ENCODE measurements at regions not wholly inside any gene's neighbourhood (a gene's known extent, or its start where the extent isn't known, plus 50 kb on each side); places are given as distances from the start of the nearest gene placed in this dataset.

DNA sequence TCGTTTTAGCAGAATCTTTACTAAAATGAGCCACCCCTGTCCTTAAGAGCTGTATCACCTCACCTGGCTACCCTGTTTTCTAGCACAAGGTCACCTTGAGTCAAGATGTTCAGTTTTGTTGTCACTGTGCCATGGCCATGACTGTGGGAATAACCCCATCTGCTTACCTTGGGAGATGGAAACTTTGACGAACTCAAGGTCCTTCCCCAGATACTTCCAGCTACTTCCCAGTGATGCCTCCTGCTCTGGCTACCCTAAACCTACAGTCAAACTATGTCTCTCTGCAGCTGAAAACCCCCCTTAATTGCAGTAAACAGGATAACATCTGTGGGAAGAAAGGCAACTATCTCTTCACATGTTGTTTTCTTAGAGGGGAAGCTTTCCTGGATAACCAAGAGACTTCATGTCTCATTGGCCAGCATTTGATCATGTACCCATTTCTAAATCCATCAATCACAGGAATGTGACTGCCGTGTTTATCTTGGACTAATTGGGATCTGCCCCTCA is 89.5 kb upstream of the C1orf21 start:
- DNase-seq (no peak), ATAC-seq (no peak)
- no peaks in the 10 kb centered on the region for H3K36me3 ChIP-seq (ENCODE audit: low read depth)
- H3K9me3 ChIP-seq, result no peaks in the 10 kb centered on the region
- no peaks in the 10 kb centered on the region for H3K4me1 ChIP-seq (ENCODE audit: low read depth)
- intact Hi-C loops (cut with DNase I, micrococcal nuclease), result no loop called here
- H3K4me3 ChIP-seq, result no peak overlapping the region
- no peak for TF ChIP-seq CTCF (IDR thresholded peaks at IDR 0.05)

DNA sequence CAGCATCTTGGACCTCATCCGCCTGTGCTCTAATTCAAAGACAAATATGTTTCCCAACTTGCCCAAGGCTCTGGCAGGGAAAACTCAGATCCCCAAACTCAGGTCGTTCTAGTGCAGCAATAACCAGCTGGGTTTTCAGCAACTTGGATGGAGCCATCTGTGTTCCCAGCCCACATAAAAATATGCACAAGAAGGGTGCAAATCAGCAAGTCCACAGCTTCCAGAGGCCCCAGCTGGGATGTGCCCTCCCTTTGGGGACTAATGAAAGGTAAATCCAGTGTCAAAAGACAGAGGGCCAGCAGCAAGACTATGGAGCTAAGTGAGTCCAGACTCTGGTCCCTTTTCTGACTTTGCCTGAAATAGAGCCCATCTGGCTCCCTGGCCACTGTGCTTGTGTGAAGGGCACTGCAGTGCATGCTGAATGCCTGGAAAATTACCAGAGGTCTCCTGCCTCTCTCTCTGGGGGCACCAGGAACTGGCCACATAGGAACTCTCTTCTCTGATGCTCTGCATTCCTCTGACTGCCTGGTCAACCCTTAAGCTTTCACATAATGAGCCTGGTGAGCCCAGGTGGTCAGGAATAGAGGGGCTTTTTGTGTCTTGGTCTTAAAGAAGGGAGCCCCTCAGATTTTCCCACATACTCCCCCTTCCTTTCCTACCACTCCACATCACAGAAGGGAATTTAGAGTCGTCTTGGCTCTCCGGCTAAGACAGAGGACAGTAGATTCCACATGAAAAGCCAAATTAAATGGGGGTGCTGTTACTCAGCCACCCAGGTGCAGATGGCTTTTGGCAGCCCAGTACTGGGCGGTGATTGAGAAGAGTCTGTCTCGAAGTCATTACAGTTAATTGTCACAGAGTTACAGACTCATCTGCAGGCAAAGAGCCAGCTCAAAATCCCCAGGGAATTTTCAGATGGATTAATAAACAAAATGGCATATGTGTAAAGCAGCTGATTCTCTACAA is 88.1 kb upstream of the C1orf21 start:
- Histone ChIP-seq H3K4me3 (no peak overlapping the region), H3K36me3 (ENCODE audit: low read depth) (no peaks in the 10 kb centered on the region), H3K4me1 (ENCODE audit: low read depth) (no peaks in the 10 kb centered on the region), H3K9me3 (no peaks in the 10 kb centered on the region)
- intact Hi-C loops (cut with DNase I, micrococcal nuclease), result no loop called here
- no peak for TF ChIP-seq CTCF (IDR thresholded peaks at IDR 0.05)
- DNase-seq (no peak), ATAC-seq (no peak)

GRCh38 chr1:184299406-184299790 is 87.4 kb upstream of the C1orf21 start:
- H3K4me1 ChIP-seq (ENCODE audit: low read depth), result no peaks in the 10 kb centered on the region
- no peak for TF ChIP-seq CTCF (IDR thresholded peaks at IDR 0.05)
- no peaks in the 10 kb centered on the region for H3K9me3 ChIP-seq
- no peak for DNase-seq
- no peaks in the 10 kb centered on the region for H3K36me3 ChIP-seq (ENCODE audit: low read depth)
- H3K4me3 ChIP-seq, result no peak overlapping the region
- intact Hi-C loops (cut with DNase I, micrococcal nuclease), result no loop called here
- no peak for ATAC-seq

- Histone ChIP-seq H3K4me3 (no peak overlapping the region), H3K9me3 (no peaks in the 10 kb centered on the region), H3K36me3 (ENCODE audit: low read depth) (no peaks in the 10 kb centered on the region), H3K4me1 (ENCODE audit: low read depth) (no peaks in the 10 kb centered on the region)
- no peak for TF ChIP-seq CTCF (IDR thresholded peaks at IDR 0.05)
- intact Hi-C loops (cut with DNase I, micrococcal nuclease), result no loop called here
- DNase-seq (no peak), ATAC-seq (no peak)
Measured at GRCh38 chr1:184299796-184300195, 87.0 kb upstream of the C1orf21 start.

DNA sequence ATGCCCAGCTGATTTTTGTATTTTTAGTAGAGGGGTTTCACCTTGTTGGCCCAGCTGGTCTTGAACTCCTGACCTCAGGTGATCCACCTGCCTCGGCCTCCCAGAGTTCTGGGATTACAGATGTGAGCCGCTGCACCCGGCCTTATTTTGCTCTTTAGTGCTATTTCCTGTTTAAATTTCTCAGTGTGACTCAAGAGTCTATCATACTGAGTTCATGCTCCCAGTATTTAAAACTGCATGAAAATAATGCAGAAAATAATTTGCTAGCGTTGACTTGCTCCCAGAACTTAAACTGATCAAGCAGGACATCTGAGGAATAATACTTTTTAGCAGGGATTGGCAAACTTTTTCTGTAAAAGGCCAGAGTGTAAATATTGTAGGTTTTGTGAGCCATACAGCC is 86.4 kb upstream of the C1orf21 start:
- Histone ChIP-seq H3K4me1 (ENCODE audit: low read depth) (no peaks in the 10 kb centered on the region), H3K36me3 (ENCODE audit: low read depth) (no peaks in the 10 kb centered on the region), H3K4me3 (no peak overlapping the region), H3K9me3 (no peaks in the 10 kb centered on the region)
- TF ChIP-seq CTCF (IDR thresholded peaks at IDR 0.05), result no peak
- intact Hi-C loops (cut with DNase I, micrococcal nuclease), result no loop called here
- ATAC-seq (no peak), DNase-seq (no peak)
